Testis (tissue), 2 donors: ENCODE measurements at regions not wholly inside any gene's neighbourhood (a gene's known extent, or its start where the extent isn't known, plus 50 kb on each side); places are given as distances from the start of the nearest gene placed in this dataset.

Experiments
- POLR2A ChIP-seq: fragments of 450-650 bp; IDR thresholded peaks from one replicate; pipeline ENCODE4 v1.6.1; 2017; ENCODE audit warnings: antibody characterized with exemption, mild to moderate bottlenecking, moderate library complexity
- TF ChIP-seq, protein P1 (sequence below), 3 experiments: fragments of 450-650 bp in 2 of 3; fragments of 200-600 bp in 1 of 3; sonication (generic) in 1 of 3; IDR thresholded peaks; one replicate each; pipeline ENCODE4 v1.5.1; 2016 to 2019; ENCODE audit warnings: antibody characterized with exemption in 3 of 3, mild to moderate bottlenecking in 2 of 3, moderate library complexity in 1 of 3

DNA sequence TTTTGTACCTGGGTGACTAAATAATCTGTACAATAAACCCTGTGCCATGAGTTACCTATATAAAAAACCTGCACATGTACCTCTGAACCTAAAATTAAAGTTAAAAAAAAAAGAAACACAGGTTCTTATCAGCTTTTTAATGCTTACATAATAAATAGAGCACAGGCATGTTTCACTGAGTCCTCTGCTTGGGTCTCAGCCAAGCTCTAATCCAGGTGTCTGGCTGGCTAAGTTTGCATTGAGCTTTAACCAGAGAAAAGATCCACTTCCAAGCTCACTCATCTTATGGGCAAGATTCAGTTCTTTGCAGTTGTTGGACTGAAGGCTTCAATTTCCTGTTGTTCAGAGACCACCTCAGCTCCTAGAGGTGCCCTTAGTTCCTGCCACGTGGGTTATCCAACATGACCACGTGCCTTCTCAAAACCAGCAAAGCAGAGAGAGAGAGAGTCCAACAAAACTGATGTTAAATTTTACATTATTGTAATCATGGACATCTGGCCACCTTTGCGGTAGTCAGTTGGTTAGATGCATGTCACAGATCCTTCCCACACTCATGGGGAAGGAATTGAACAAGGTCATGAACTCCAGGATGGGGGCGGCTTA, 68.2 kb upstream of the TMPRSS2 start:
- TF ChIP-seq, protein P1, sequence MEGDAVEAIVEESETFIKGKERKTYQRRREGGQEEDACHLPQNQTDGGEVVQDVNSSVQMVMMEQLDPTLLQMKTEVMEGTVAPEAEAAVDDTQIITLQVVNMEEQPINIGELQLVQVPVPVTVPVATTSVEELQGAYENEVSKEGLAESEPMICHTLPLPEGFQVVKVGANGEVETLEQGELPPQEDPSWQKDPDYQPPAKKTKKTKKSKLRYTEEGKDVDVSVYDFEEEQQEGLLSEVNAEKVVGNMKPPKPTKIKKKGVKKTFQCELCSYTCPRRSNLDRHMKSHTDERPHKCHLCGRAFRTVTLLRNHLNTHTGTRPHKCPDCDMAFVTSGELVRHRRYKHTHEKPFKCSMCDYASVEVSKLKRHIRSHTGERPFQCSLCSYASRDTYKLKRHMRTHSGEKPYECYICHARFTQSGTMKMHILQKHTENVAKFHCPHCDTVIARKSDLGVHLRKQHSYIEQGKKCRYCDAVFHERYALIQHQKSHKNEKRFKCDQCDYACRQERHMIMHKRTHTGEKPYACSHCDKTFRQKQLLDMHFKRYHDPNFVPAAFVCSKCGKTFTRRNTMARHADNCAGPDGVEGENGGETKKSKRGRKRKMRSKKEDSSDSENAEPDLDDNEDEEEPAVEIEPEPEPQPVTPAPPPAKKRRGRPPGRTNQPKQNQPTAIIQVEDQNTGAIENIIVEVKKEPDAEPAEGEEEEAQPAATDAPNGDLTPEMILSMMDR (IDR thresholded peaks at IDR 0.05), result no peak
- TF ChIP-seq POLR2A, result no peak
